SH-SY5Y (cell line): ENCODE measurements at regions not wholly inside any gene's neighbourhood (a gene's known extent, or its start where the extent isn't known, plus 50 kb on each side); places are given as distances from the start of the nearest gene placed in this dataset.
A peak's percentile ranks its signal among the peaks of the same experiment; 100 is the strongest.

ENCODE experiments used
- GATA2 ChIP-seq: IDR thresholded peaks from 2 replicates; pipeline ENCODE4 v1.6.1; 2011; ENCODE audit warnings: mild to moderate bottlenecking, low read depth, low read length
- GATA3 ChIP-seq: IDR thresholded peaks from 2 replicates; pipeline ENCODE4 v1.6.1; 2011; ENCODE audit warnings: low read depth, mild to moderate bottlenecking, low read length, moderate library complexity

- no peak for TF ChIP-seq GATA3
- TF ChIP-seq GATA2 = no peak
These were observed 121.9 kb upstream of the HSD17B12 start for GRCh38 chr11:43558556-43559127.

GRCh38 chr11:43561832-43562231 is 118.7 kb upstream of the HSD17B12 start:
- TF ChIP-seq GATA3 = no peak
- TF ChIP-seq GATA2 = no peak

GRCh38 chr11:43567396-43567975 is 113.1 kb upstream of the HSD17B12 start:
- no peak for TF ChIP-seq GATA2
- no peak for TF ChIP-seq GATA3

GRCh38 chr11:43573233-43573632 is 107.3 kb upstream of the HSD17B12 start:
- TF ChIP-seq GATA2 = no peak
- TF ChIP-seq GATA3 = no peak

GRCh38 chr11:43573873-43574272 is 106.7 kb upstream of the HSD17B12 start:
- TF ChIP-seq GATA2 = no peak
- TF ChIP-seq GATA3 = no peak

GRCh38 chr11:43574411-43574810 is 106.1 kb upstream of the HSD17B12 start:
- no peak for TF ChIP-seq GATA2
- no peak for TF ChIP-seq GATA3

GRCh38 chr11:43574949-43575912 is 105.3 kb upstream of the HSD17B12 start:
- TF ChIP-seq GATA3 = no peak
- TF ChIP-seq GATA2 = no peak

GRCh38 chr11:43575913-43576310 is 104.6 kb upstream of the HSD17B12 start:
- TF ChIP-seq GATA2 (no peak), GATA3 (no peak)

- no peak for TF ChIP-seq GATA3
- no peak for TF ChIP-seq GATA2
These were observed 104.2 kb upstream of the HSD17B12 start for GRCh38 chr11:43576320-43576802.

GRCh38 chr11:43576803-43577521 is 103.6 kb upstream of the HSD17B12 start:
- TF ChIP-seq GATA3 = no peak
- TF ChIP-seq GATA2 = 0 out of 2 replicates have a peak, but pooled peaks have one; percentile 14

- TF ChIP-seq GATA3 (no peak), GATA2 (no peak)
These were observed 102.8 kb upstream of the HSD17B12 start for GRCh38 chr11:43577566-43578264.

GRCh38 chr11:43578346-43579170 is 102.0 kb upstream of the HSD17B12 start:
- TF ChIP-seq GATA2 (no peak), GATA3 (no peak)
